PC-9 (cell line): ENCODE measurements at regions not wholly inside any gene's neighbourhood (a gene's known extent, or its start where the extent isn't known, plus 50 kb on each side); places are given as distances from the start of the nearest gene placed in this dataset.

Experiments used
- CTCF ChIP-seq: fragments of 200-600 bp; sonication (generic); conservative IDR thresholded peaks from 2 replicates; pipeline ENCODE4 v1.6.1; 2017; ENCODE audit warnings: mixed run types, antibody characterized with exemption, mild to moderate bottlenecking, moderate library complexity
- EZH2 ChIP-seq: fragments of 200-600 bp; sonication (generic); IDR thresholded peaks from 2 replicates; pipeline ENCODE4 v1.8.0; 2017; ENCODE audit warnings: antibody characterized with exemption, low read depth

GRCh38 chr4:163701916-163702315, 207.4 kb downstream of the TMA16 start:
- TF ChIP-seq CTCF (no peak), EZH2 (no peak)
